HG03097 (cell line): ENCODE measurements at regions not wholly inside any gene's neighbourhood (a gene's known extent, or its start where the extent isn't known, plus 50 kb on each side); places are given as distances from the start of the nearest gene placed in this dataset.

Experiments used
- ATAC-seq: cut with Tn5 transposase; IDR thresholded peaks from one replicate; pipeline ENCODE4 v1.9.1; 2021; ENCODE audit not compliant: unreplicated experiment, low FRiP score

- no peak for ATAC-seq
Measured at GRCh38 chr3:88918841-88919240, 188.6 kb upstream of the EPHA3 start.

- no peak for ATAC-seq
Measured at GRCh38 chr3:88921986-88922385, 185.4 kb upstream of the EPHA3 start.

- no peak for ATAC-seq
Measured at GRCh38 chr3:88926221-88926620, 181.2 kb upstream of the EPHA3 start.

GRCh38 chr3:88930611-88931010, 176.8 kb upstream of the EPHA3 start:
- no peak for ATAC-seq

- no peak for ATAC-seq
Measured at GRCh38 chr3:88936831-88937230, 170.6 kb upstream of the EPHA3 start.

GRCh38 chr3:88940296-88940695, 167.1 kb upstream of the EPHA3 start:
- ATAC-seq, result no peak

- ATAC-seq, result no peak
Measured at GRCh38 chr3:88947013-88947412, 160.4 kb upstream of the EPHA3 start.

GRCh38 chr3:88954853-88955252, 152.6 kb upstream of the EPHA3 start:
- ATAC-seq, result no peak

- ATAC-seq, result no peak
Measured at GRCh38 chr3:88955274-88955673, 152.1 kb upstream of the EPHA3 start.

GRCh38 chr3:88957711-88958439, 149.5 kb upstream of the EPHA3 start:
- ATAC-seq, result no peak

GRCh38 chr3:88960019-88960418, 147.4 kb upstream of the EPHA3 start:
- no peak for ATAC-seq

GRCh38 chr3:88963003-88963402, 144.4 kb upstream of the EPHA3 start:
- ATAC-seq, result no peak

GRCh38 chr3:88979760-88980159, 127.7 kb upstream of the EPHA3 start:
- no peak for ATAC-seq

GRCh38 chr3:88983458-88983857, 124.0 kb upstream of the EPHA3 start:
- ATAC-seq, result no peak

- ATAC-seq, result no peak
Measured at GRCh38 chr3:88984256-88984655, 123.2 kb upstream of the EPHA3 start.

GRCh38 chr3:88984832-88985231, 122.6 kb upstream of the EPHA3 start:
- no peak for ATAC-seq

- ATAC-seq, result no peak
Measured at GRCh38 chr3:88985491-88985890, 121.9 kb upstream of the EPHA3 start.

- ATAC-seq, result no peak
Measured at GRCh38 chr3:88986834-88987233, 120.6 kb upstream of the EPHA3 start.

GRCh38 chr3:88987776-88988175, 119.6 kb upstream of the EPHA3 start:
- ATAC-seq, result no peak

- no peak for ATAC-seq
Measured at GRCh38 chr3:88988906-88989305, 118.5 kb upstream of the EPHA3 start.

GRCh38 chr3:88991496-88991895, 115.9 kb upstream of the EPHA3 start:
- ATAC-seq, result no peak

GRCh38 chr3:88996691-88997090, 110.7 kb upstream of the EPHA3 start:
- ATAC-seq, result no peak

GRCh38 chr3:88997260-88997659, 110.2 kb upstream of the EPHA3 start:
- no peak for ATAC-seq
